HEK293 (cell line): ENCODE measurements at regions not wholly inside any gene's neighbourhood (a gene's known extent, or its start where the extent isn't known, plus 50 kb on each side); places are given as distances from the start of the nearest gene placed in this dataset.

Source experiments
- HOXA7 ChIP-seq: sonication (generic); formaldehyde crosslinking; IDR thresholded peaks from 2 replicates; pipeline ENCODE4 v1.8.1; 2022; ENCODE audit warnings: missing genetic modification reagents, borderline replicate concordance
- ZNF112 ChIP-seq: fragments of 450-650 bp; formaldehyde crosslinking; IDR thresholded peaks from 2 replicates; pipeline ENCODE4 v1.5.0; 2017; ENCODE audit warnings: missing biosample characterization, missing genetic modification characterization
- ZNF274 ChIP-seq, 2 experiments: fragments of 200-500 bp in 1 of 2; fragments of 450-650 bp in 1 of 2; sonication (Bioruptor generic) in 1 of 2; formaldehyde crosslinking in 1 of 2; IDR thresholded peaks; 2 replicates each; pipeline versions ENCODE4 v1.5.1 to v1.6.1; 2014 to 2016; ENCODE audit warnings: borderline replicate concordance in 1 of 2, inconsistent platforms in 1 of 2, low read length in 1 of 2, missing biosample characterization in 1 of 2, missing genetic modification characterization in 1 of 2
- ZNF311 ChIP-seq: fragments of 450-650 bp; formaldehyde crosslinking; IDR thresholded peaks from 2 replicates; pipeline ENCODE4 v1.5.1; 2017; ENCODE audit warnings: missing biosample characterization, missing genetic modification characterization, borderline replicate concordance
- ZNF529 ChIP-seq: fragments of 450-650 bp; formaldehyde crosslinking; IDR thresholded peaks from 2 replicates; pipeline ENCODE4 v1.5.1; 2017; ENCODE audit warnings: missing genetic modification characterization, missing biosample characterization; ENCODE audit not compliant: insufficient replicate concordance
- TF ChIP-seq, protein P1 (sequence below): fragments of 450-650 bp; formaldehyde crosslinking; IDR thresholded peaks from 2 replicates; pipeline ENCODE4 v1.5.1; 2016; ENCODE audit warnings: missing biosample characterization, missing genetic modification characterization

GRCh38 chr1:187079330-187079729, 250.6 kb downstream of the PLA2G4A start:
- TF ChIP-seq ZNF529 (tag by site-specific recombination), result no peak
- no peak for TF ChIP-seq ZNF112
- no peak for TF ChIP-seq ZNF274 (IDR thresholded peaks at IDR 0.05; ENCODE audit: low read length)
- no peak for TF ChIP-seq ZNF274 (tag by site-specific recombination; IDR thresholded peaks at IDR 0.05; ENCODE audit: borderline replicate concordance)
- TF ChIP-seq, protein P1, sequence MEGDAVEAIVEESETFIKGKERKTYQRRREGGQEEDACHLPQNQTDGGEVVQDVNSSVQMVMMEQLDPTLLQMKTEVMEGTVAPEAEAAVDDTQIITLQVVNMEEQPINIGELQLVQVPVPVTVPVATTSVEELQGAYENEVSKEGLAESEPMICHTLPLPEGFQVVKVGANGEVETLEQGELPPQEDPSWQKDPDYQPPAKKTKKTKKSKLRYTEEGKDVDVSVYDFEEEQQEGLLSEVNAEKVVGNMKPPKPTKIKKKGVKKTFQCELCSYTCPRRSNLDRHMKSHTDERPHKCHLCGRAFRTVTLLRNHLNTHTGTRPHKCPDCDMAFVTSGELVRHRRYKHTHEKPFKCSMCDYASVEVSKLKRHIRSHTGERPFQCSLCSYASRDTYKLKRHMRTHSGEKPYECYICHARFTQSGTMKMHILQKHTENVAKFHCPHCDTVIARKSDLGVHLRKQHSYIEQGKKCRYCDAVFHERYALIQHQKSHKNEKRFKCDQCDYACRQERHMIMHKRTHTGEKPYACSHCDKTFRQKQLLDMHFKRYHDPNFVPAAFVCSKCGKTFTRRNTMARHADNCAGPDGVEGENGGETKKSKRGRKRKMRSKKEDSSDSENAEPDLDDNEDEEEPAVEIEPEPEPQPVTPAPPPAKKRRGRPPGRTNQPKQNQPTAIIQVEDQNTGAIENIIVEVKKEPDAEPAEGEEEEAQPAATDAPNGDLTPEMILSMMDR (tag by site-specific recombination), result no peak
- no peak for TF ChIP-seq ZNF311 (tag by site-specific recombination)
- TF ChIP-seq HOXA7 (CRISPR knock-in tag), result no peak
